Activated CD8-positive, alpha-beta memory T cell treated with anti-CD3 and anti-CD28 coated beads, Interleukin-2, amount 50 U/mL, for 48 hours (primary cell): ENCODE measurements at regions not wholly inside any gene's neighbourhood (a gene's known extent, or its start where the extent isn't known, plus 50 kb on each side); places are given as distances from the start of the nearest gene placed in this dataset.
A peak's percentile ranks its signal among the peaks of the same experiment; 100 is the strongest.

Source experiments
- DNase-seq: peaks from one replicate; pipeline ENCODE4 v3.0.0-alpha.2; 2020

- no peak for DNase-seq
Observed at GRCh38 chr10:110375121-110375520, 70.4 kb upstream of the SMNDC1 start.

DNA sequence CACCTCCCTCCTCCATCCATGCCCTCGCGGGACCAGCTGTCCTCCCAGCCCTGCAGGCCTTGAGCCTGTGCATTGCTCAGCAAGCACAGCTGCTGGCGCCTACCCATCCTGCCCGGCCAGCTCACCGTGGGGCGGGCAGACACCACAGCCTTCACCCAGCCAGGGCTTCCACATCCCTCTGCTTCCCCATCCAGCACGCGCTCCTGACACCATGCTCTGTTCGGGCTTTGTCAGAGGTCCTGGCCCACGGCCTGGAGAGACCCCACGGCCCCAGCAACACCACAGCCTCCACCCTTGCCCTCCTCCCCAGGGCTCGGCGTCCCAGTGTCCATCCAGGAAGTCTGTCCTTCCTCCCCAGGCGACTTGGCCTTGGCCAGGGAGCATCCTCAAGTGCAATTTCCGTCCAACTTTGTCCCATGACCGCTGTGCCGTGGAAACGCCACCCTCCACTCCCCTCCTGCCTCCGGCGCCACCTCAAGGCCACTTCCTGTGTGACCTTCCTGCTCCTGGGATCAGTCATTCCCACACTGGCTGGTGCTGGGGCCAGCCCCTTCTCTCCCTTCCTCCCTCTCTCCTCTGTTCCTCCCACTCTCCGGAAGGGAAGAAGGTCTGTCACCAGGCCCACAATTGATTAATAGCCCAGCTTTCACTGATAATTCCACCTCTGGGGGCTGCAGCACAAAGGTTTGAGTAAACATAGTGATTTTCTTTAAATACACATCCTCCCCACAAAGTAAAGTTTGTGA is 71.5 kb upstream of the SMNDC1 start:
- no peak for DNase-seq

GRCh38 chr10:110376767-110377160 is 72.0 kb upstream of the SMNDC1 start:
- DNase-seq: no peak

- DNase-seq: no peak
Observed at GRCh38 chr10:110378006-110378405, 73.3 kb upstream of the SMNDC1 start.

DNA sequence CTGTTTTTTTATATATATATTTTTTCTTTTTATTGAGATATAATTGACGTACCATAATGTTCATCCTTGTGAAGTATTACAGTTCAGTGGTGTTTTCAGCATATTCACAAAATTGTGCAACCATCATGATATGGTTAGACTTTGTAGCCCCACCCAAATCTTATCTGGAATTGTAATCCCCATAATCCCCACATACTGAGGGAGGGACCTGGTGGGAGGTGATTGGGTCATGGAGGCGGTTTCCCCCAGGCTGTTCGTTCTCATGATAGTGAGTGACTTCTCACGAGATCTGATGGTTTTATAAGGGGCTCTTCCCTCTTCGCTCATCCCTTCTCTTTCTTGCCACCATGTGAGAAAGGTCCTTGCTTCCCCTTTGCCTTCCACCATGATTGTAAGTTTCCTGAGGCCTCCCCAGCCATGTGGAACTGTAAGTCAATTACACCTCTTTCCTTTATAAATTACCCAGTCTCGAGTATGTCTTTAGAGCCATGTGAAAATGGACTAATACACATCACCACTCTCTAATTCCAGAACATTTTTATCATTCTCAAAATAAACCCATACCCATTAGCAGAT is 73.9 kb upstream of the SMNDC1 start:
- DNase-seq: no peak

GRCh38 chr10:110379831-110380230 is 75.1 kb upstream of the SMNDC1 start:
- DNase-seq: no peak

DNA sequence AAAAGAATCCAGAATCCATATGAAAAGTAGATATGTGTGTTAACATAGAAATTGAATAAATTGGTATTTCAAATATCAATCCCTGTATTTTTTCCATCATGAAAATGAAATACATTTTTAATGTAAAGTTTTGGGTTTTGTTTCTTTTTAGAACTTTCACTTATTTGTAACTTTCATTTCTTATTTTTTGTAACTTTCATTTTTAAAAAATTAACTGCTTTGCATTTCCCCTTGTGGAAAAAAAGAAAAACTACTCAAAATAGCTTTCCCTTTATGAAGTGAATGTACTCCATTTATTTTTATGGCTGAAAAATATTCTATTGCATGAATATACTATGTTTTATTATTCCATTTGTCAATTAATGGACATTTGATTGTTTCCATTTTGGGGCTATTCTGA is 75.6 kb upstream of the SMNDC1 start:
- DNase-seq: no peak

- no peak for DNase-seq
Observed at GRCh38 chr10:110382695-110383094, 78.0 kb upstream of the SMNDC1 start.

DNA sequence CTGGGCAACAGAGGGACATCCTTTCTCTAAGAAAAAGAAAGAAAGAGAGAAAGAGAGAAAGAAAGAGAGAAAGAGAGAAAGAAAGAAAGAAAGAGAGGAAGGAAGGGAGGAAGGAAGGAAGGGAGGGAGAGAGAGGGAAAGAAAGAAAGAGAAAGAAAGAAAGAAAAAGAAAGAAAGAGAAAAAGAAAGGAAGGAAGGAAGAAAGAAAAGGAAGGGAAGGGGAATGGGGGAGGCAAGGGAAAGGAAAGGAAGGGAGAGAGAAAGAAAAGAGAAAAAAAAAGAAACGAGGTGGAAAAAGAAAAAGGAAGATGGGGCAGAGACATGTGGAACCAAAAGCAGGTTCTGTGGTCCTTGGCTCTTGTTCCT is 82.9 kb upstream of the SMNDC1 start:
- DNase-seq: no peak

DNA sequence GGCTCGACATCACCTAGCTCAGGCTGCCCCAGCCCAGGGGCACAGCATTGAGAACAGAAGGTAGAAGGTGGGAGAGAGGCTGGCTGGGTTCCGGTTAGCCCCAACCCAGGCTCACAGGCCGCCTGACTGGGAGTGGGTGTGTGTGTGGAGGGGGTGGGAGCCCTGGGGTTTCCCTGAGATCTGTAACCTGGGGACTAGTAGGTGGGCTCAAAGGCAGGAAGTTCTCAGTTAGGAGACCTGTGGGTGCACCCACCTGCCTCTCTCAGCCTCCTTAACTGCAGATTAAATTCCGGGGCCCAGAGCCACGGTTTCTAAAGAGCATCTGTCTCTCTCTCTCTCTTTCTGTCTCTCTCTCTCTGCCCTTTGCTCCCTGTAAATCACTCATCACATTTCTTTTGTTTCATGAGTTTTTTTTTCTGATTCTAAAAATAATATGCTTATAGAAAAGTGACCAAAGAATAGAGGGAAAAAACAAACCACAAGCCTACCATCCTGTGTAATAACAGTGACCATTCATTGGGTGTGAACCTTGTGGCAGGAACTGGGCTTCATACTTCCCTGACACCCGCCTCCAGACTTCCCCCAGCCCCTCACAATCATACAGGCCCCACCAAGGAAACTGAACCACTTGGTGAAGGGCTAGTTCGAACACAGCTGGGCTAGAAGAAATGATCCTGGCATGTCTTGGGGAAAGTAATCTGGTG is 83.4 kb upstream of the SMNDC1 start:
- DNase-seq: peak; percentile 72

GRCh38 chr10:110388687-110389052 is 84.0 kb upstream of the SMNDC1 start:
- no peak for DNase-seq

- no peak for DNase-seq
Observed at GRCh38 chr10:110389255-110389654, 84.5 kb upstream of the SMNDC1 start.

DNA sequence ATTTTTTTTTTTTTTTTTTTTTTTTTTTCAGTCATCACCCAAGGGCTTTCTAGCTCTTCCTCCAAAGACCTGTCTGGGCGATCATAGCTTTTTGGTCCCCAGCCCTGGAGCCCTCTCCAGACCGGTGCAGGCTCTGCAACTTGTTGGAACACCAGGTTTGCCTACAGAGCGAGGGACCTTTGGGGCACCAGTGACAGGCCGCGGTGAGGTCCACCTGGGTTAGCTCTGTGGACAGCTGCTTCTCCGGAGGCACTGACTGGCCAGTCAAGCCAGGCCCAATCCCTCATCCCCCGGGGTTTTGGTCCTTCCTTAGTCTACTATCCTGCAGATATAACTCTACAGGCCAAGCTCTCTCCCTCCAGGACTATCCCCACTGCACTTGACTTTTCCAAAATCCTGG is 86.8 kb upstream of the SMNDC1 start:
- no peak for DNase-seq

DNA sequence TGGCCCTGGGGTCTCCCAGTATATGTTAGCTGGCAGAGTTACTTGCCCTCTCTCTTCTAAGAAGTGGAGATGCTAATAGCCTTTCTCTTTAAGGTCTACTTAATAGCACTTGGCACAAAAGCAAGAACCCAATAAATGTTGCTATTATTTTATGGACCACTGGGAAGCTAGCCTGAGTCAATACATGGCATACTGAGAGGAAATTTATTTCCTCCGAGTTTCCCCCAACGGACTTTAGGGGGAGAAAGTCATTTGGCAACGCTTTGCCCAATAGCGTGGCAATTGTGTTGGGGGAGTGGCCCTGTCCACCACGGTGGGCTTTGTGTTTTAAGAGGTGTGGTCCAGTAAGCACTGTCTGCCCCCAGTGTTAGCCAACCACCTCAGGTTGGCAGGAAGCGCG is 87.4 kb upstream of the SMNDC1 start:
- no peak for DNase-seq

DNA sequence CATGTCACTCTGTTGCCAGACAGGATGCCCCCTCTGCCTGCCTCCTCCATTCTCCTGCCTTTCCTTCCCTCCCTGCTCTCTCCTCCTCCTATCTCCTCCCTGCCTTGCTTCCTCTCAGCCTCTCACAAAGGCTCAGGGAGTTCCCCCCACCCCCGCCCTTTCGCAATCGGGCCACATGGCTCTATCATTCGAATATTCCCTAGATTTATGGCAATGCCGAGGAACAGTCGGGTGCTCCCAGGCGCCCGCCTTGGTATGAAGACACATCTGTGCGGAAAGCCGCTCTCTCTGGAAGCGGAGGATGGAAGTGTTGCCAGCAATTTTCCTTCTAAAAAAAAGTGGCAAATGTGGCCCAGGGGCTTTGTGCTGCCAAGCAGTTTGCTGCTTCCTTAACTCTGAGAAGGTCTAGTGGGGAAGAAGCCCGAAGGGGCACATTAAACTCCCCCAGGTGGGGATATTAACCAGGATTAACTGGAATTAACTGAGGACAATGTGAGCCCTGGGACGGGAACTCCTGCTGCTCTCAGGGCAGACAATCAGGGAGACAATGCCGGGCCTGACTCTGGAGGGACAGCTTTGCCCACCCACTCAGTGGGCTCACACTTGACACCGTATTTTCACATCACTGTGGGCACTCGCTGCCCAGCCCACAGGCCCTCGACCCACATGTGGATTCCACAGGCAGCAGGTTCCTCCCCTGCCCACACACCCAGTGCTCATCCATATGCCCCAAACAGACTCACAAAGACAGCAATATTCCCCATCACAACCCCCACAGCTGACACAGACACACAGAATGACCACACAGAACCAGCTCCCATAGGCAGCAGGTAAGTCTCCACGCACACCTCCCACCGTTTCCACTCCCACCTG is 88.4 kb upstream of the SMNDC1 start:
- DNase-seq: no peak

GRCh38 chr10:110393866-110394265 is 89.1 kb upstream of the SMNDC1 start:
- DNase-seq: no peak

GRCh38 chr10:110394296-110394695 is 89.6 kb upstream of the SMNDC1 start:
- no peak for DNase-seq

DNA sequence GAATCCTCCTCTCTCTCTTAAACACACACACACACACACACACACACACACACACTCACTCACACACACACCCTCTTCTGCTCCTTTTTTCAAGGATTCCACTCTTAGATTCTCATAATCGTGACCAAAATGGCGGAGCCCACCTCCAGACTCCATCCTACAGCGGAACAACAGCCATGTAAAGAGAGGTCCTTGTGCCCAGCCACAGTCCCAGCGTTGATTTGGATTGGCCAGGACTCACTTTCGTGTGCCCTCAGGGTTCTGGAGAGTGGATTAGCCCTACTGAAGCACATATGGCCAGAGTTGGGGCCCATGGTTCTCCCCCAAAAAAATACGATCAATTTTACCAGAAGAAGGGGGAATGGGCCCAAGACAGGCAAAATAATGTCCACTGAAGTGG is 90.2 kb upstream of the SMNDC1 start:
- DNase-seq: no peak

DNA sequence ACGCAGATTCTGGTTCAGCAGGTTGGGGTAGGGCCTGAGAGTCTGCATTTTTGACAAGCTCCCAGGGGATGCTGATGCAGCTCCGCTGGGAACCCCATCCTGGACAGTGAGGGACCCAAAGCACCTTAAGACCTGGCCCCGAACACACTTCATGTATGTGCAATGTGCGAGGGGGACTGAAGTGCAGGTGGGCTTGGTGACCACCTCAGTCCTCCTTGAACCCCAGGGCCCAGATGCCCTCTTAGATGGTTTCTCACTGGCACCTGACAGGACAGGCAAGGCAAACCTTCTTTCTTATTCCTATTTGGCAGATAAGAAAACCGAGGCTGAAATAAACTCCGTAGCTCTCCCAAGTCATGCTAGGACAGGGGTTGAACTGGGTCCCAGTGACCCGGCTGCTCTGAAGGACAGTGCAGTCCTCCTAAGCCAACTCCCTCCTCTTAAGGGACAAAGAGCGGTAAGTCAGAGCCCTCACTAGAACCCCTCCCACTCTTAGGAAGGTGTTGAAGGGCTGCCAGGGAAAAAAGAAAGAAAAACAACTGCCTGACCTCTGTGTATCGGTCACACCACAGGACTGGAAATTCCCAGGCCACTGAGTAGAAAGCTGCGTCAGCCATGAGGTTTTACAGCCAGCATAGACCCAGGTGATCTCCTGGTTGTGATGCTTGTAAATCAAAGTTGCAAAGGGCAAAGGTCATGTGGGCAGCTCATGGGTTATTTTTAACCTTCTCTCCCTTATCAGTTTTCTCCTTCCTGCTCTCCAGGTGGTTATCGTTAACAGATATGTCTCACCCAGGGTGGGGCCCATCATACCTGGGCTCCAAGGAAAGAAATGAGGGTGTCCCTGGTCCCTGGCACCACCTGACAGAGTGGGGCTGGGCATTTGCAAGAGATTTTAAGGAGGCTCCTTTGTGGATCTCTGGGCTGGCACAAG is 90.9 kb upstream of the SMNDC1 start:
- DNase-seq: no peak

DNA sequence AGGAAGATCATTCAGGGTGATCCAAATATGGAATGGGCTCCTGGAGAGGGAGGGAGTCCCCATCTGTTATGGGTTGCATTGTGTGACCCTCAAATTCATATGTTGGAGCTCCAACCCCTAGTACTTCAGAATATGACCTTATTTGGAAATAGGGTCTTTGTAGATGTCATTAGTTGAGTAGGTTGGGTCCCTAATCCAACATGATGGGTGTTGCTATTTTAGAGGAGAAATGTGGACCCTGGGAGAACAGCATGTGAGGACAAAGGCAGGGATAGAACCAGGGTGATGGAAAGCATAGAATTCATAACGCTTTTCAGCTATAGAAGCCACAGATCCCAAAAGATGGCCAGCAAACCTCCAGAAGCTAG is 91.5 kb upstream of the SMNDC1 start:
- no peak for DNase-seq

GRCh38 chr10:110397856-110398255 is 93.1 kb upstream of the SMNDC1 start:
- no peak for DNase-seq

- no peak for DNase-seq
Observed at GRCh38 chr10:110398419-110399105, 93.8 kb upstream of the SMNDC1 start.
